ENCODE measurements at regions not wholly inside any gene's neighbourhood (a gene's known extent, or its start where the extent isn't known, plus 50 kb on each side); places are given as distances from the start of the nearest gene placed in this dataset.
A peak's percentile ranks its signal among the peaks of the same experiment; 100 is the strongest.
"Not testable (repeated sequence)": the region's sequence is repeated elsewhere in the genome, so short reads cannot be mapped to it uniquely, and the experiment has no call there.

- H3K4me3 ChIP-seq (ENCODE audit: low read depth, low read length): no peak overlapping the region
- TF ChIP-seq, protein P1, sequence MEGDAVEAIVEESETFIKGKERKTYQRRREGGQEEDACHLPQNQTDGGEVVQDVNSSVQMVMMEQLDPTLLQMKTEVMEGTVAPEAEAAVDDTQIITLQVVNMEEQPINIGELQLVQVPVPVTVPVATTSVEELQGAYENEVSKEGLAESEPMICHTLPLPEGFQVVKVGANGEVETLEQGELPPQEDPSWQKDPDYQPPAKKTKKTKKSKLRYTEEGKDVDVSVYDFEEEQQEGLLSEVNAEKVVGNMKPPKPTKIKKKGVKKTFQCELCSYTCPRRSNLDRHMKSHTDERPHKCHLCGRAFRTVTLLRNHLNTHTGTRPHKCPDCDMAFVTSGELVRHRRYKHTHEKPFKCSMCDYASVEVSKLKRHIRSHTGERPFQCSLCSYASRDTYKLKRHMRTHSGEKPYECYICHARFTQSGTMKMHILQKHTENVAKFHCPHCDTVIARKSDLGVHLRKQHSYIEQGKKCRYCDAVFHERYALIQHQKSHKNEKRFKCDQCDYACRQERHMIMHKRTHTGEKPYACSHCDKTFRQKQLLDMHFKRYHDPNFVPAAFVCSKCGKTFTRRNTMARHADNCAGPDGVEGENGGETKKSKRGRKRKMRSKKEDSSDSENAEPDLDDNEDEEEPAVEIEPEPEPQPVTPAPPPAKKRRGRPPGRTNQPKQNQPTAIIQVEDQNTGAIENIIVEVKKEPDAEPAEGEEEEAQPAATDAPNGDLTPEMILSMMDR (IDR thresholded peaks at IDR 0.05; ENCODE audit: low read depth, low read length): no peak
- in situ Hi-C loops (cut with HindIII; ENCODE audit: low sequenced_read_pairs): no loop called here
- no peak for DNase-seq (ENCODE audit: low read depth, low spot score)
Observed at GRCh38 chr20:48333707-48334106, 494.1 kb downstream of the PREX1 start.

DNA sequence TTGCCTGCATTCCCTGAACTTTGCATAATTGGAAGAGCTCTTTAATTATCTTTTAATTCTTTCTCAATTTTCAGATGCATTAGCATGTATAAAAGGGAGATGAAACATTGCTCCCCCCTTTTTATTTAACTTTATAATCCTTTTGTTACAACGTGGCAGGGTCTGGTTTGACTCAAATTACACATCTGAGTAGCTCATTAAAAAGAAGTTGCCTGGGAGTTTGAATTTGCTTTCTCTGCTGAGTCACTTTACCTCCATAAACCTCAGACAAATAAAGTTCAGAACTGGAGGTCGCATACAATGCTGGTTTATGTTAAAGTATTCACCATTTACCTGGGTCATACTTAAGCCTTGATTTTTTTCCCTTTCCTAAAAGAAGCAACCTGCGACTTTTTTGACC is 495.2 kb downstream of the PREX1 start:
- peak; percentile 39 for DNase-seq (ENCODE audit: low read depth, low spot score)
- in situ Hi-C loops (cut with HindIII; ENCODE audit: low sequenced_read_pairs): no loop called here
- TF ChIP-seq, protein P1 (IDR thresholded peaks at IDR 0.05; ENCODE audit: low read depth, low read length): no peak
- no peak overlapping the region for H3K4me3 ChIP-seq (ENCODE audit: low read depth, low read length)

DNA sequence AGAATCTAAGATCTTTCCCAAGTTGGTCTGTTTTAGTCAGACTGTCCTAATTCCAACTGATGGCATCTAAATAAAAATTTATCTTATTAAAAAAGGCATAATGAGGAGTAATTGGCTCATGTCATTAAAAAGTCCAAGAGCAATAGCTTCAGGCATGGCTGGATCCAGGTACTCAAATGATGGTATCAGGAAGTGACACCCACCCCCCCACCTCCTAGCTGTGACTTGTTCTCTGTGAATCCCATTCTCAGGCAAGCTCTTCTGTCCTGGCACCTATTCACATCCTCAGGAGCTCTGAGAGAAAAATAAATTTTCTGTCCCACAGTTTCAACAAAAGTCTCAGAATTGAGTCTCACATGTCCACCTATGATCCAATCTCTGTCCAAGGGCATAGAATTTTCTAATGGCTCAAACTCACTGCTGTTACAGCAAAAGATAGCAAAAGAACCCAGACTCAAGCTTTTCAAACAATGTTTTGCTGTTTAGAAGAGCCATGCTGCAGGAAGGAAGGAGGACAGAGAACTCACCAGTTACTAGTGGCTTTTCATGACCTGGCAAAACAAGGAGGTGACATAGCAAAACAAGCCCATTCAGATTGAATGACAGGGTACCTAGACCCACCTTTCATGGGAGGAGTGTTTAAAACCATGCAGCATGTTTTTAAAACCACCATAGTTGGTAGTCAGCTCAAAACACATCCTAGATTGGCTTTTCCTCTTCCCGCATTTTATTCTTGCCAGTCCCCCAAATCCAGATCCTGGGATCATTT is 496.1 kb downstream of the PREX1 start:
- TF ChIP-seq, protein P1 (IDR thresholded peaks at IDR 0.05; ENCODE audit: low read depth, low read length): no peak
- DNase-seq (ENCODE audit: low read depth, low spot score): no peak
- in situ Hi-C loops (cut with HindIII; ENCODE audit: low sequenced_read_pairs): no loop called here
- H3K4me3 ChIP-seq (ENCODE audit: low read depth, low read length): no peak overlapping the region

GRCh38 chr20:48329676-48330664 is 497.8 kb downstream of the PREX1 start:
- TF ChIP-seq, protein P1 (IDR thresholded peaks at IDR 0.05; ENCODE audit: low read depth, low read length): peak; percentile 52
- DNase-seq (ENCODE audit: low read depth, low spot score): peak; percentile 61
- H3K4me3 ChIP-seq (ENCODE audit: low read depth, low read length): no peak overlapping the region
- in situ Hi-C loops (cut with HindIII; ENCODE audit: low sequenced_read_pairs): no loop called here

GRCh38 chr20:48329031-48329615 is 498.7 kb downstream of the PREX1 start:
- TF ChIP-seq, protein P1 (IDR thresholded peaks at IDR 0.05; ENCODE audit: low read depth, low read length): no peak
- DNase-seq (ENCODE audit: low read depth, low spot score): no peak
- in situ Hi-C loops (cut with HindIII; ENCODE audit: low sequenced_read_pairs): no loop called here
- no peak overlapping the region for H3K4me3 ChIP-seq (ENCODE audit: low read depth, low read length)

DNA sequence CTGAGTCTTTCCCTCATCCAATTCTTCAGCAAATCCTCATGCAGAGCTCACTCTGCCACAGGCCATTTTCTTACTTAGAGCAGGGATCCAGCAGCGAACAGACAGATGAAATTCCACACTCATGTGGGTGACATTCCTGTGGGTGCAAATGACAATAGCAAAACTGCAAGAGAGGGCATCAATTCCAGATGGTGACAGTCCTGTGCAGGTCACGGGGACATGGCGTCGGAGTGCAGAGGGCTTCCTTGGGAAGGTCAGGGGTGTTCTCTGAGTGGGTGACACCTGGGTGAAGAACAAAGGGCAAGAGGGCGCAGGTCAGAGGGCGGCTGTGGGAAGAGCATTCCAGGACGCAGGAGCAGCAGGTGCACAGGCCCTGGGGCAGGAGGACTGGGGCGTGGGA is 500.0 kb downstream of the PREX1 start:
- DNase-seq (ENCODE audit: low read depth, low spot score); in situ Hi-C loops (cut with HindIII; ENCODE audit: low sequenced_read_pairs); H3K4me3 ChIP-seq (ENCODE audit: low read depth, low read length): not testable (repeated sequence)
